Mucosa of descending colon (tissue), 3 donors: ENCODE measurements at regions not wholly inside any gene's neighbourhood (a gene's known extent, or its start where the extent isn't known, plus 50 kb on each side); places are given as distances from the start of the nearest gene placed in this dataset.

Experiments
- ATAC-seq: fragments of 200-7000 bp; cut with Tn5 transposase; one replicate; pipeline ENCODE4 v1.9.1; 2020; ENCODE audit warnings: mild to moderate bottlenecking, moderate library complexity
- DNase-seq, 3 donors: peaks; one replicate each; pipeline ENCODE4 v3.0.0-alpha.2; 2020
- H3K36me3 ChIP-seq: fragments of 200-600 bp; one replicate; pipeline ENCODE4 v1.8.0; 2021; ENCODE audit warnings: low read depth, mild to moderate bottlenecking
- H3K4me1 ChIP-seq: fragments of 200-600 bp; one replicate; pipeline ENCODE4 v1.8.0; 2021; ENCODE audit warnings: low read depth, mild to moderate bottlenecking
- H3K4me3 ChIP-seq: fragments of 200-600 bp; one replicate; pipeline ENCODE4 v1.8.0; 2021; ENCODE audit warnings: mild to moderate bottlenecking
- H3K9me3 ChIP-seq: fragments of 200-600 bp; one replicate; pipeline ENCODE4 v1.8.0; 2021; ENCODE audit warnings: mild to moderate bottlenecking
- CTCF ChIP-seq: fragments of 200-600 bp; IDR thresholded peaks from one replicate; pipeline ENCODE4 v1.8.0; 2022; ENCODE audit warnings: antibody characterized with exemption, mild to moderate bottlenecking
- intact Hi-C, 2 donors: fragments of 100-400 bp; cut with DNase I in 1 of 2; cut with micrococcal nuclease in 1 of 2; formaldehyde crosslinking; loops; one replicate each; pipeline versions ENCODE4 v1.11.0 to v1.11.1; 2022; cut with DNase I, micrococcal nuclease
- donor health status: DM: no; HTN: no; CAD: no; lungs with moderate emphysema.
- donor health status: DM: no; HTN: no; CAD: no.
- donor health status: DM: no; HTN: yes; CAD: no.

DNA sequence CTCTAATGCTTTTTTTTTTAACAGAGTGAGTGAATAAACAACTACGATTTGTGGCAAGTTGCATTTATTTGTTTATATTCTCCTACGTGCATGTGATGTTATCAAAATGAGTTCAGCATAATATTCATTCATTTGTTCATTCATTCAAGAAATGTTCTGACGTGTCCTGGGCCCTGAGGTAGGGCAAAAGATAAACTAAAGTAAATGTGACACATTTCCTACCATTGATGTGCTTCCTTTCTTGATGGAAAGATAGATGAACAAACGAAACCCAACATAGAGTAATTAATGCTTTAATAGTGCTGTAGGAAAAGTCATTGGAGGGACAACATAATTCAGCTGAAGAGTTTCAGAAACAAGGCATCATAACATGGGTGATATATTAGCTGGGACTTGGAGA is 261.5 kb upstream of the KCNMB2 start:
- no peak for TF ChIP-seq CTCF
- no peak for DNase-seq
- intact Hi-C loops: loop anchor here in 1 of 2 donors (5.0 kb wide), 1 partner anchor 172 kb away; no protein-coding TSS in a partner anchor

GRCh38 chr3:178275311-178275710 is 260.9 kb upstream of the KCNMB2 start:
- intact Hi-C loops: loop anchor here in 1 of 2 donors (5.0 kb wide), 1 partner anchor 173 kb away; no protein-coding TSS in a partner anchor
- Histone ChIP-seq H3K4me1 (no peaks in the 10 kb centered on the region), H3K4me3 (no peak overlapping the region), H3K36me3 (no peaks in the 10 kb centered on the region), H3K9me3 (peaks cover 13% of the 10 kb centered on the region)
- no peak for DNase-seq
- ATAC-seq: no peak
- TF ChIP-seq CTCF: no peak

More for the DNA sequence above, 261.5 kb upstream of the KCNMB2 start:
- ATAC-seq: no peak
- H3K4me1 ChIP-seq: no peaks in the 10 kb centered on the region
- no peak overlapping the region for H3K4me3 ChIP-seq
- no peaks in the 10 kb centered on the region for H3K36me3 ChIP-seq
- H3K9me3 ChIP-seq: peaks cover 8% of the 10 kb centered on the region

DNA sequence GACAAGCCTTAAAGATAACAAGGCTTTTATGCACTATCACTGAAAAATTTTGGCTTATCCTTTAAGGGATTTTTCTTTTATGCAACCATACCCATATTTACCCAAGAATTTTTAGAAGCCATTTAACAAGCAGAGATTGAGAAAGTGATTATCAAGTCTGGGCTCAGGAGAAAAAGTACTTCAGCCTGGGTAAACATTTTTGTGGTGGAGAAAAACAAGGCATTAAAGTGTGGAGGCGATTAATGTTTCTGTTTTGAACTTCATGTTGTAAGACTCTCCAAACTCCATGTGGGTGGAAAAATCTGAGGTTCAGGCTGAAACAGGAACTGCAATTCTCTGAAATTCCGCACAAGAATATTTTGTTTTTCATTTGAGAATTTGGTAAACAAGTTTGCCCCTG is 260.4 kb upstream of the KCNMB2 start:
- DNase-seq: no peak
- peaks cover 13% of the 10 kb centered on the region for H3K9me3 ChIP-seq
- no peak for ATAC-seq

GRCh38 chr3:178277605-178278004 is 258.6 kb upstream of the KCNMB2 start:
- intact Hi-C loops: loop anchor here in 1 of 2 donors (5.0 kb wide), 1 partner anchor 175 kb away; no protein-coding TSS in a partner anchor
- ATAC-seq: peak; percentile 95
- no peaks in the 10 kb centered on the region for H3K36me3 ChIP-seq
- H3K9me3 ChIP-seq: peaks cover 13% of the 10 kb centered on the region
- DNase-seq: peak in 1 of 3 donors; percentile 22
- no peak for TF ChIP-seq CTCF
- H3K4me1 ChIP-seq: no peaks in the 10 kb centered on the region
- H3K4me3 ChIP-seq: no peak overlapping the region

More for the DNA sequence above, 260.4 kb upstream of the KCNMB2 start:
- H3K4me3 ChIP-seq: no peak overlapping the region
- H3K36me3 ChIP-seq: no peaks in the 10 kb centered on the region
- no peaks in the 10 kb centered on the region for H3K4me1 ChIP-seq
- TF ChIP-seq CTCF: no peak
- intact Hi-C loops: loop anchor here in 1 of 2 donors (5.0 kb wide), 1 partner anchor 173 kb away; no protein-coding TSS in a partner anchor

DNA sequence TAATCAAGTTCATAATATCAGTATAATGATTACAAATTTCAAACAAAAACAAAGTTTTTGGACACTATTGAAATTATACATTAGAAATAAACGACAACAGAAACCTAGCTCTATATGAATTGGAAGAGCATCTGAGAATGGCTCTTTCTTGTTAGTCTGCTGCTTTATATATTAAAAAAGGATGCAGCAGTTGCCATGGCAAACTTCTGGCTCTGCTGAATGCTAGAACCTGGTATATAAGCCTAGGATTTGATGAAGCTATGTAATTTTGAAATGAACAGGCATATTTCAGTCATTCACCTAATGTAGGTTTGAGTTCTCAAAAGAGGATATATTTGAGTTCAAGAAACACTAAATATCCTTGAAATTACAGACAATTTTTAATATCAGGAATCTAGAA is 252.7 kb upstream of the KCNMB2 start:
- no peak for ATAC-seq
- DNase-seq: no peak
- H3K36me3 ChIP-seq: no peaks in the 10 kb centered on the region
- no peaks in the 10 kb centered on the region for H3K4me1 ChIP-seq
- intact Hi-C loops: no loop called here
- H3K4me3 ChIP-seq: no peak overlapping the region
- no peak for TF ChIP-seq CTCF
- H3K9me3 ChIP-seq: peaks cover 13% of the 10 kb centered on the region

DNA sequence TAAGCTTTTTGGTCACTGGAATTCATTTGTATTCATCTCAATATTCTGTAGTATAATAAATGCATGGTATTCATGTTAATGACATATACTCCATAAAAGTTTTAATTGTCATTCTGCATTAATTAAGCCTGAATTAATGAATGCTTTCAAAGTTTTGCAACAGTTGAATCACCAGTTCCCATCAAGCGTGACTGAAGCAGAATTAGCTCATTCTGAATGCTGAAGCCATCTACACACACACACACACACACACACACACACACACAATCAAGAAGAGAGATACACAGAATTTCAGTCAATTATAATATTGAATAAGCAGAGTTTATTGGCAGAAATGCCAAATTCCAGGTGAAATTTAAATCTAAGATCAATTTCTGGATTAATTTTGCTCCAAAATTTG is 252.1 kb upstream of the KCNMB2 start:
- no peaks in the 10 kb centered on the region for H3K4me1 ChIP-seq
- no peak overlapping the region for H3K4me3 ChIP-seq
- ATAC-seq (no peak), DNase-seq (no peak)
- no peaks in the 10 kb centered on the region for H3K36me3 ChIP-seq
- H3K9me3 ChIP-seq: peaks cover 10% of the 10 kb centered on the region
- intact Hi-C loops: no loop called here
- no peak for TF ChIP-seq CTCF
